K562 (cell line): ENCODE measurements at regions not wholly inside any gene's neighbourhood (a gene's known extent, or its start where the extent isn't known, plus 50 kb on each side); places are given as distances from the start of the nearest gene placed in this dataset.

Experiments
- ATAC-seq: fragments of 200-7000 bp; cut with Tn5 transposase; 3 replicates; pipeline ENCODE4 v1.9.1; 2020; ENCODE audit warnings: moderate library complexity
- BruUV-seq: library from RNA; stranded (reverse); fragments of 400-500 nt; replicated peaks from 2 replicates; lab custom pipeline; 2021; lab: Mats Ljungman, UMichigan
- CTCF ChIA-PET: fragments of 300-600 bp; formaldehyde crosslinking; extraction: SDS; loops from one replicate; lab custom pipeline; 2021; ENCODE audit warnings: low intra/inter-chr PET ratio; lab: Yijun Ruan, JAX
- POLR2A ChIA-PET: fragments of 300-600, 350-650 bp; sonication (Branson Sonifier 250); formaldehyde crosslinking; extraction: SDS; loops from one replicate; lab custom pipeline; 2021; ENCODE audit warnings: antibody characterized with exemption, inconsistent platforms; lab: Yijun Ruan, JAX
- DNase-seq, 4 experiments: peaks; one replicate each; pipeline versions ENCODE4 v3.0.0 to v3.0.0-alpha.2; 2011 to 2018; ENCODE audit warnings: low spot score in 3 of 4, mixed read lengths in 3 of 4; ENCODE audit errors: extremely low read depth in 1 of 4
- FAIRE-seq: peaks from 2 replicates; lab custom pipeline; 2011; peaks lifted over from hg19 to GRCh38; lab: Jason Lieb, UNC
- H2AFZ ChIP-seq: 2 replicates; pipeline ENCODE4 v1.6.0; 2011; ENCODE audit warnings: low read depth, low read length, control low read depth, inconsistent platforms
- H3K27ac ChIP-seq: fragments of 200-600 bp; 3 replicates; pipeline ENCODE4 v1.8.0; 2011; ENCODE audit warnings: low read depth, mild to moderate bottlenecking, control low read depth, inconsistent platforms, low read length, moderate library complexity, mixed read lengths; ENCODE audit errors: extremely low read depth
- H3K27me3 ChIP-seq, 2 experiments: fragments of 300-600 bp in 1 of 2; 2 replicates in 1 of 2; 3 replicates in 1 of 2; pipeline versions ENCODE4 v1.6.0 to v1.8.0; 2011; ENCODE audit warnings: inconsistent platforms in 2 of 2, low read length in 2 of 2, mild to moderate bottlenecking in 1 of 2, mixed read lengths in 1 of 2, moderate library complexity in 1 of 2; ENCODE audit not compliant: control insufficient read depth in 2 of 2, insufficient read depth in 2 of 2
- H3K36me3 ChIP-seq: fragments of 300-600 bp; 3 replicates; pipeline ENCODE4 v1.8.0; 2011; ENCODE audit warnings: mild to moderate bottlenecking, low read length, inconsistent platforms; ENCODE audit not compliant: control insufficient read depth, insufficient read depth
- H3K4me1 ChIP-seq, 2 experiments: fragments of 200-600 bp in 1 of 2; replicated peaks in 1 of 2; 2 replicates in 1 of 2; 3 replicates in 1 of 2; pipeline versions ENCODE4 v1.5.1 to v1.8.0; 2011; ENCODE audit warnings: inconsistent platforms in 2 of 2, low read length in 2 of 2, mild to moderate bottlenecking in 1 of 2, mixed read lengths in 1 of 2, moderate library complexity in 1 of 2; ENCODE audit not compliant: control insufficient read depth in 2 of 2, insufficient read depth in 2 of 2
- H3K4me2 ChIP-seq: 2 replicates; pipeline ENCODE4 v1.6.1; 2011; ENCODE audit warnings: low read length, control low read depth, inconsistent platforms, mixed read lengths; ENCODE audit not compliant: insufficient read depth
- H3K4me3 ChIP-seq: fragments of 200-600 bp; sonication (generic), shearing (Covaris generic); 2 replicates; pipeline ENCODE4 v1.5.1; 2016; ENCODE audit warnings: control low read depth, inconsistent platforms
- H3K79me2 ChIP-seq: fragments of 200-600 bp; 3 replicates; pipeline ENCODE4 v1.8.0; 2011; ENCODE audit warnings: low read length, inconsistent platforms; ENCODE audit not compliant: control insufficient read depth, insufficient read depth
- H3K9ac ChIP-seq, 2 experiments: 2 replicates each; pipeline versions ENCODE4 v1.6.0 to v1.6.1; 2011; ENCODE audit warnings: low read depth in 2 of 2, low read length in 2 of 2, control low read depth in 1 of 2, inconsistent platforms in 1 of 2, mild to moderate bottlenecking in 1 of 2, mixed read lengths in 1 of 2; ENCODE audit not compliant: insufficient read depth in 1 of 2
- H3K9me1 ChIP-seq: one replicate; pipeline ENCODE4 v1.6.0; 2011; ENCODE audit warnings: inconsistent platforms, mild to moderate bottlenecking, low read length, moderate library complexity; ENCODE audit not compliant: control insufficient read depth, insufficient read depth
- H3K9me3 ChIP-seq: replicated peaks from 2 replicates; pipeline ENCODE4 v1.5.1; 2011; ENCODE audit warnings: low read depth, low read length, inconsistent platforms; ENCODE audit not compliant: control insufficient read depth, insufficient read depth
- H4K20me1 ChIP-seq: replicated peaks from 2 replicates; pipeline ENCODE4 v1.6.1; 2011; ENCODE audit warnings: low read length, inconsistent platforms, mixed read lengths; ENCODE audit not compliant: control insufficient read depth, insufficient read depth
- ARID1B ChIP-seq: fragments of 450-650 bp; IDR thresholded peaks from 2 replicates; pipeline ENCODE4 v1.6.1; 2016; ENCODE audit warnings: antibody characterized with exemption, mild to moderate bottlenecking, inconsistent platforms
- CCNT2 ChIP-seq: IDR thresholded peaks from 2 replicates; pipeline ENCODE4 v1.6.1; 2011; ENCODE audit warnings: borderline replicate concordance, low read depth, mild to moderate bottlenecking, moderate library complexity, mixed read lengths, low read length; ENCODE audit not compliant: insufficient read length; ENCODE audit errors: extremely low read depth
- GABPA ChIP-seq: fragments of 200-800 bp; sonication (Bioruptor generic); conservative IDR thresholded peaks from 2 replicates; pipeline ENCODE4 v1.6.1; 2016; ENCODE audit warnings: low read depth, missing genetic modification characterization, missing compliant biosample characterization
- GTF2E2 ChIP-seq: fragments of 200-800 bp; sonication (Bioruptor generic); IDR thresholded peaks from 2 replicates; pipeline ENCODE4 v1.6.1; 2016; ENCODE audit warnings: missing genetic modification characterization, missing compliant biosample characterization
- HDGF ChIP-seq: fragments of 450-650 bp; IDR thresholded peaks from 2 replicates; pipeline ENCODE4 v1.6.1; 2016
- HMG20A ChIP-seq: fragments of 450-650 bp; formaldehyde crosslinking; conservative IDR thresholded peaks from 2 replicates; pipeline ENCODE4 v1.4.0; 2020; ENCODE audit warnings: mild to moderate bottlenecking, mixed read lengths
- NFIC ChIP-seq: fragments of 450-650 bp; IDR thresholded peaks from 2 replicates; pipeline ENCODE4 v1.6.1; 2017; ENCODE audit warnings: mild to moderate bottlenecking, inconsistent platforms
- NFIX ChIP-seq: fragments of 250-450 bp; sonication (Bioruptor Pico); IDR thresholded peaks from 2 replicates; pipeline ENCODE4 v1.4.0; 2020; ENCODE audit warnings: low read depth, mild to moderate bottlenecking, moderate library complexity
- NR4A1 ChIP-seq, 2 experiments: fragments of 250-450 bp in 1 of 2; fragments of 450-650 bp in 1 of 2; sonication (Bioruptor Pico) in 1 of 2; IDR thresholded peaks; 2 replicates each; pipeline versions ENCODE4 v1.4.0 to v1.6.1; 2016 to 2020; ENCODE audit warnings: mild to moderate bottlenecking in 2 of 2, missing compliant biosample characterization in 1 of 2, missing genetic modification characterization in 1 of 2, moderate library complexity in 1 of 2
- NUFIP1 ChIP-seq: fragments of 450-650 bp; IDR thresholded peaks from 2 replicates; pipeline ENCODE4 v1.6.1; 2018; ENCODE audit not compliant: partially characterized antibody
- OTX1 ChIP-seq: fragments of 450-650 bp; formaldehyde crosslinking; IDR thresholded peaks from 2 replicates; pipeline ENCODE4 v1.4.0; 2022; ENCODE audit warnings: mild to moderate bottlenecking
- RBM15 ChIP-seq: fragments of 200-400 bp; formaldehyde crosslinking; IDR thresholded peaks from 2 replicates; pipeline ENCODE4 v1.6.1; 2018; ENCODE audit warnings: mild to moderate bottlenecking, low read length, moderate library complexity; ENCODE audit not compliant: insufficient read depth
- SMARCA4 ChIP-seq: fragments of 450-650 bp; IDR thresholded peaks from 2 replicates; pipeline ENCODE4 v1.6.1; 2016
- ZNF3 ChIP-seq: fragments of 250-450 bp; sonication (Bioruptor Pico); IDR thresholded peaks from 2 replicates; pipeline ENCODE4 v1.5.0; 2021; ENCODE audit warnings: mild to moderate bottlenecking, moderate library complexity
- ZNF395 ChIP-seq: fragments of 200-800 bp; sonication (Bioruptor generic); IDR thresholded peaks from 2 replicates; pipeline ENCODE4 v1.6.1; 2017; ENCODE audit warnings: missing genetic modification characterization, missing compliant biosample characterization
- WGBS: fragments of 100-300 bp; shearing (Covaris generic); methylation state at CpG from one replicate; pipeline ENCODE4 v1.1.6; 2016; ENCODE audit warnings: low coverage, mixed read lengths; ENCODE audit not compliant: insufficient coverage; ENCODE audit errors: missing lambda C conversion rate; 5-methylcytosine and 5-hydroxymethylcytosine counted together
- in situ Hi-C: fragments of 300-500 bp; cut with MboI; formaldehyde crosslinking; loops from 4 replicates; pipeline ENCODE4 v1.15.0; 2018; ENCODE audit warnings: inconsistent platforms, mixed read lengths
- intact Hi-C: fragments of 100-400 bp; cut with micrococcal nuclease; formaldehyde crosslinking; loops from 2 replicates; pipeline ENCODE4 v1.14.2; 2022

GRCh38 chr12:34311337-34311736 lies 289.0 kb downstream of the ALG10 start:
- intact Hi-C loops (no loop called here), in situ Hi-C loops (no loop called here)
- H3K4me3 ChIP-seq = no peak overlapping the region
- DNase-seq (no peak), ATAC-seq (no peak), FAIRE-seq (no peak)
- BruUV-seq = no TSS peak
- no peaks in the 10 kb centered on the region for H4K20me1 ChIP-seq
- peaks cover 2% of the 10 kb centered on the region for H3K9me1 ChIP-seq
- H3K36me3 ChIP-seq = no peaks in the 10 kb centered on the region
- H3K4me2 ChIP-seq = peak overlapping the region; percentile 38; the same call in 1 of the 2 replicates
- peaks cover 0 to 54% of the 10 kb centered on the region in 2 experiments; a peak in 2 of 5 replicates for H3K27me3 ChIP-seq
- peaks cover 0 to 11% of the 10 kb centered on the region in 2 experiments; a peak in 2 of 5 replicates for H3K4me1 ChIP-seq
- H3K9me3 ChIP-seq = no peaks in the 10 kb centered on the region
- TF ChIP-seq NFIC = peak; percentile 92
- no peak for TF ChIP-seq HDGF
- no peak for TF ChIP-seq ARID1B
- peak; percentile 79 for TF ChIP-seq NFIX (CRISPR knock-in tag)
- no peaks in the 10 kb centered on the region for H3K79me2 ChIP-seq
- no peak overlapping the region for H2AFZ ChIP-seq
- H3K27ac ChIP-seq = no peak overlapping the region
- H3K9ac ChIP-seq = no peak overlapping the region
- WGBS = 0% methylated on average over 9 of the region's 9 CpGs
- ChIA-PET CTCF (no interaction called here), POLR2A (no interaction called here)

- H3K27me3 ChIP-seq = peaks cover 0 to 60% of the 10 kb centered on the region in 2 experiments; a peak in 3 of 5 replicates
- no peaks in the 10 kb centered on the region for H3K9me3 ChIP-seq
- H3K4me3 ChIP-seq = no peak overlapping the region
- no peak for DNase-seq
- H3K9me1 ChIP-seq = no peaks in the 10 kb centered on the region
- TF ChIP-seq SMARCA4 (no peak), NUFIP1 (no peak), ZNF395 (CRISPR knock-in tag) (no peak), RBM15 (no peak), ZNF3 (CRISPR knock-in tag) (no peak), GABPA (tag) (no peak), GTF2E2 (tag) (no peak), CCNT2 (no peak), HMG20A (CRISPR knock-in tag) (no peak), NR4A1 (CRISPR knock-in tag; IDR thresholded peaks at IDR 0.05) (no peak), NR4A1 (tag; IDR thresholded peaks at IDR 0.05) (no peak), OTX1 (no peak)
- H3K27ac ChIP-seq = no peak overlapping the region
- ChIA-PET CTCF (no interaction called here), POLR2A (no interaction called here)
- peaks cover 0 to 11% of the 10 kb centered on the region in 2 experiments; a peak in 2 of 5 replicates for H3K4me1 ChIP-seq
- FAIRE-seq = no peak
- in situ Hi-C loops = loop anchor here (10.0 kb wide), 1 partner anchor 297 kb away; no protein-coding TSS in a partner anchor
- H2AFZ ChIP-seq = no peak overlapping the region
- no peak for ATAC-seq
- no peaks in the 10 kb centered on the region for H4K20me1 ChIP-seq
- no peaks in the 10 kb centered on the region for H3K79me2 ChIP-seq
- intact Hi-C loops = no loop called here
- H3K9ac ChIP-seq = no peak overlapping the region
- WGBS = 3% methylated on average over 13 of the region's 14 CpGs
- H3K36me3 ChIP-seq = no peaks in the 10 kb centered on the region
- no peak overlapping the region for H3K4me2 ChIP-seq
- no TSS peak for BruUV-seq
These were observed 305.4 kb downstream of the ALG10 start for GRCh38 chr12:34327671-34328070.
